GM12891 (cell line): ENCODE measurements at regions not wholly inside any gene's neighbourhood (a gene's known extent, or its start where the extent isn't known, plus 50 kb on each side); places are given as distances from the start of the nearest gene placed in this dataset.

Experiments used
- POLR2A ChIP-seq: IDR thresholded peaks from 2 replicates; pipeline ENCODE4 v1.6.1; 2011; ENCODE audit warnings: low read depth, low read length, control low read depth
- POLR2AphosphoS5 ChIP-seq: IDR thresholded peaks from 2 replicates; pipeline ENCODE4 v1.6.1; 2011; ENCODE audit warnings: low read depth, low read length, control low read depth
- SPI1 ChIP-seq: IDR thresholded peaks from 2 replicates; pipeline ENCODE4 v1.6.1; 2011; ENCODE audit warnings: low read depth, low read length, control low read depth
- TAF1 ChIP-seq: IDR thresholded peaks from 2 replicates; pipeline ENCODE4 v1.6.1; 2011; ENCODE audit warnings: low read depth, low read length, control low read depth

DNA sequence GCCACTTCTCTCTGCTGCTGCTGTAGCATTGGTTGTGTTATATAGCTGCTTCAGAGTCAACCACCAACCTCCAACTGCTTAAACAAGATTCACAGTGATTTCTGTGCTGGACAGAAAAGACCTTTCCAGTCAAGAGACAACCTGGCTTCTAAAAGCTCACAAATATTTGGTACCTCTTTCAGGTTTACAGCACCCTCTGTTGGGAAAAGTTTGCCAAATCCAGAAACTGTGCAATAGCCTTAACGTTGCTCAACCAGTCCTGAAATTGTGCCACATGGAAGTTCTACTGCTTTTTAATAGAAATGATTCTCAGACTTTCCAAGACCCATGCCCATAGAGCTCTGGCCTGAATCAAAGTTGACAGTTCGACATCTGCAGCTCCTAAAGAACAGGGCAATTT, 842.1 kb upstream of the HTR2C start:
- TF ChIP-seq POLR2A (no peak), POLR2AphosphoS5 (no peak), SPI1 (no peak), TAF1 (no peak)
